Liver (tissue), 3 donors: ENCODE measurements at regions not wholly inside any gene's neighbourhood (a gene's known extent, or its start where the extent isn't known, plus 50 kb on each side); places are given as distances from the start of the nearest gene placed in this dataset.

ENCODE experiments used
- CTCF ChIP-seq: fragments of 150-350 bp; IDR thresholded peaks from 2 replicates; pipeline ENCODE4 v1.5.1; 2017; ENCODE audit warnings: improper control_type of control experiment, low read depth, low read length; ENCODE audit not compliant: missing input control
- EGR1 ChIP-seq, 2 donors: IDR thresholded peaks; 2 replicates each; pipeline ENCODE4 v1.6.1; 2016 to 2018; ENCODE audit warnings: antibody characterized with exemption in 2 of 2, low read depth in 2 of 2
- TAF1 ChIP-seq: conservative IDR thresholded peaks from 2 replicates; pipeline ENCODE4 v1.6.1; 2016; ENCODE audit warnings: antibody characterized with exemption, mild to moderate bottlenecking
- ZBTB33 ChIP-seq: IDR thresholded peaks from 2 replicates; pipeline ENCODE4 v1.6.1; 2016; ENCODE audit warnings: antibody characterized with exemption
- donor health status: healthy.
- donor health status: healthy.

- TF ChIP-seq ZBTB33 = no peak
- TF ChIP-seq CTCF = no peak
- no peak for TF ChIP-seq EGR1 (IDR thresholded peaks at IDR 0.05; ENCODE audit: low read depth in 2 of 2)
- no peak for TF ChIP-seq TAF1
Measured at GRCh38 chr7:42407833-42408232, 170.8 kb upstream of the GLI3 start.
